MM.1S (cell line): ENCODE measurements at regions not wholly inside any gene's neighbourhood (a gene's known extent, or its start where the extent isn't known, plus 50 kb on each side); places are given as distances from the start of the nearest gene placed in this dataset.

Experiments used
- EZH2 ChIP-seq: fragments of 300-600 bp; sonication (generic); optimal IDR thresholded peaks from 2 replicates; pipeline ENCODE3; 2017; ENCODE audit warnings: low read depth, mild to moderate bottlenecking, antibody characterized with exemption, low read length, mixed read lengths
- TF ChIP-seq, protein P1 (sequence below): fragments of 300-600 bp; sonication (generic); IDR thresholded peaks from 2 replicates; pipeline ENCODE4 v1.5.1; 2016; ENCODE audit warnings: antibody characterized with exemption, low read length, mixed read lengths

GRCh38 chr7:19415123-19415522 lies 269.9 kb upstream of the FERD3L start:
- TF ChIP-seq, protein P1, sequence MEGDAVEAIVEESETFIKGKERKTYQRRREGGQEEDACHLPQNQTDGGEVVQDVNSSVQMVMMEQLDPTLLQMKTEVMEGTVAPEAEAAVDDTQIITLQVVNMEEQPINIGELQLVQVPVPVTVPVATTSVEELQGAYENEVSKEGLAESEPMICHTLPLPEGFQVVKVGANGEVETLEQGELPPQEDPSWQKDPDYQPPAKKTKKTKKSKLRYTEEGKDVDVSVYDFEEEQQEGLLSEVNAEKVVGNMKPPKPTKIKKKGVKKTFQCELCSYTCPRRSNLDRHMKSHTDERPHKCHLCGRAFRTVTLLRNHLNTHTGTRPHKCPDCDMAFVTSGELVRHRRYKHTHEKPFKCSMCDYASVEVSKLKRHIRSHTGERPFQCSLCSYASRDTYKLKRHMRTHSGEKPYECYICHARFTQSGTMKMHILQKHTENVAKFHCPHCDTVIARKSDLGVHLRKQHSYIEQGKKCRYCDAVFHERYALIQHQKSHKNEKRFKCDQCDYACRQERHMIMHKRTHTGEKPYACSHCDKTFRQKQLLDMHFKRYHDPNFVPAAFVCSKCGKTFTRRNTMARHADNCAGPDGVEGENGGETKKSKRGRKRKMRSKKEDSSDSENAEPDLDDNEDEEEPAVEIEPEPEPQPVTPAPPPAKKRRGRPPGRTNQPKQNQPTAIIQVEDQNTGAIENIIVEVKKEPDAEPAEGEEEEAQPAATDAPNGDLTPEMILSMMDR: no peak
- no peak for TF ChIP-seq EZH2
